HepG2 (cell line): ENCODE measurements at regions not wholly inside any gene's neighbourhood (a gene's known extent, or its start where the extent isn't known, plus 50 kb on each side); places are given as distances from the start of the nearest gene placed in this dataset.

Experiments used
- ATAC-seq: fragments of 200-7000 bp; cut with Tn5 transposase; 3 replicates; pipeline ENCODE4 v1.9.1; 2020; ENCODE audit warnings: mild to moderate bottlenecking, moderate library complexity
- BruUV-seq: library from RNA; stranded (reverse); fragments of 400-500 nt; replicated peaks from 2 replicates; lab custom pipeline; 2021; lab: Mats Ljungman, UMichigan
- CTCF ChIA-PET: fragments of 300-600 bp; formaldehyde crosslinking; extraction: SDS; loops from one replicate; lab custom pipeline; 2021; ENCODE audit warnings: low total read pairs, inconsistent platforms, low intra/inter-chr PET ratio; lab: Yijun Ruan, JAX
- POLR2A ChIA-PET: fragments of 350-600 bp; sonication (Branson Sonifier 250); formaldehyde crosslinking; loops from one replicate; lab custom pipeline; 2020; ENCODE audit warnings: antibody characterized with exemption, inconsistent platforms; lab: Yijun Ruan, JAX
- DNase-seq: peaks from one replicate; pipeline ENCODE4 v3.0.0-alpha.2; 2015; ENCODE audit warnings: low spot score
- FAIRE-seq: peaks from 3 replicates; lab custom pipeline; 2011; peaks lifted over from hg19 to GRCh38; lab: Jason Lieb, UNC
- H2AFZ ChIP-seq: one replicate; pipeline ENCODE4 v1.6.1; 2011; ENCODE audit warnings: low read length, inconsistent platforms
- H3K27ac ChIP-seq: fragments of 300-600 bp; 3 replicates; pipeline ENCODE4 v1.8.0; 2011; ENCODE audit warnings: mixed run types, mild to moderate bottlenecking, mixed read lengths, low read length, inconsistent platforms; ENCODE audit not compliant: insufficient read depth; ENCODE audit errors: extremely low read length
- H3K27me3 ChIP-seq, 2 experiments: fragments of 200-600 bp in 1 of 2; 2 replicates in 1 of 2; 3 replicates in 1 of 2; pipeline versions ENCODE4 v1.6.0 to v1.8.0; 2011; ENCODE audit warnings: low read length in 2 of 2, mild to moderate bottlenecking in 2 of 2, moderate library complexity in 2 of 2, inconsistent platforms in 1 of 2; ENCODE audit not compliant: insufficient read depth in 2 of 2, control insufficient read depth in 1 of 2
- H3K36me3 ChIP-seq, 2 experiments: fragments of 200-600 bp in 1 of 2; replicated peaks in 1 of 2; 2 replicates in 1 of 2; 3 replicates in 1 of 2; pipeline versions ENCODE4 v1.5.1 to v1.8.0; 2011; ENCODE audit warnings: low read length in 2 of 2, inconsistent platforms in 1 of 2; ENCODE audit not compliant: insufficient read depth in 2 of 2, control insufficient read depth in 1 of 2
- H3K4me1 ChIP-seq: 2 replicates; pipeline ENCODE4 v1.5.1; 2012; ENCODE audit warnings: low read length, inconsistent platforms; ENCODE audit not compliant: insufficient read depth
- H3K4me2 ChIP-seq: 2 replicates; pipeline ENCODE4 v1.6.0; 2011; ENCODE audit warnings: low read depth, low read length, inconsistent platforms
- H3K4me3 ChIP-seq, 3 experiments: fragments of 200-600 bp in 1 of 3; sonication (generic), shearing (Covaris generic) in 1 of 3; replicated peaks in 1 of 3; 2 replicates each; pipeline ENCODE4 v1.5.1; 2011 to 2016; ENCODE audit warnings: low read length in 3 of 3, inconsistent platforms in 2 of 3, low read depth in 2 of 3, mild to moderate bottlenecking in 2 of 3, control low read depth in 1 of 3, mixed read lengths in 1 of 3; ENCODE audit not compliant: insufficient read depth in 1 of 3
- H3K79me2 ChIP-seq: one replicate; pipeline ENCODE4 v1.6.1; 2011; ENCODE audit warnings: low read length, inconsistent platforms; ENCODE audit not compliant: insufficient read depth
- H3K9ac ChIP-seq: 2 replicates; pipeline ENCODE4 v1.6.0; 2011; ENCODE audit warnings: mild to moderate bottlenecking, low read depth, low read length, inconsistent platforms; ENCODE audit not compliant: insufficient read depth
- H3K9me3 ChIP-seq: 2 replicates; pipeline ENCODE4 v1.5.1; 2012; ENCODE audit warnings: mild to moderate bottlenecking, low read length
- H4K20me1 ChIP-seq: 2 replicates; pipeline ENCODE4 v1.6.0; 2011; ENCODE audit warnings: inconsistent platforms, mild to moderate bottlenecking, low read length, moderate library complexity; ENCODE audit not compliant: insufficient read depth
- AKAP8 ChIP-seq: sonication (generic); formaldehyde crosslinking; IDR thresholded peaks from 2 replicates; pipeline ENCODE4 v1.5.1; 2020; ENCODE audit warnings: mild to moderate bottlenecking, missing genetic modification reagents
- HNRNPUL1 ChIP-seq: fragments of 200-400 bp; formaldehyde crosslinking; IDR thresholded peaks from 2 replicates; pipeline ENCODE4 v1.6.1; 2017; ENCODE audit warnings: low read depth, mild to moderate bottlenecking, low read length, moderate library complexity
- POLR2AphosphoS2 ChIP-seq: IDR thresholded peaks from 2 replicates; pipeline ENCODE4 v1.6.1; 2011; ENCODE audit warnings: low read depth, low read length, improper control_type of control experiment
- REL ChIP-seq: sonication (generic); formaldehyde crosslinking; conservative IDR thresholded peaks from 2 replicates; pipeline ENCODE4 v1.8.0; 2022; ENCODE audit warnings: mild to moderate bottlenecking, missing genetic modification reagents, moderate library complexity
- SOX6 ChIP-seq, 2 experiments: fragments of 450-650 bp in 1 of 2; sonication (generic) in 1 of 2; formaldehyde crosslinking in 1 of 2; IDR thresholded peaks; 2 replicates each; pipeline versions ENCODE4 v1.4.0 to v1.6.1; 2017 to 2020; ENCODE audit warnings: antibody characterized with exemption in 1 of 2, mild to moderate bottlenecking in 1 of 2, missing genetic modification reagents in 1 of 2
- STAG1 ChIP-seq: sonication (generic); formaldehyde crosslinking; IDR thresholded peaks from 2 replicates; pipeline ENCODE4 v1.4.0; 2020; ENCODE audit warnings: missing genetic modification reagents
- TCF12 ChIP-seq, 2 experiments: fragments of 450-650 bp in 1 of 2; sonication (generic) in 1 of 2; formaldehyde crosslinking in 1 of 2; IDR thresholded peaks; 2 replicates each; pipeline versions ENCODE4 v1.6.1 to v1.8.0; 2017 to 2022; ENCODE audit warnings: antibody characterized with exemption in 1 of 2, mild to moderate bottlenecking in 1 of 2, missing genetic modification reagents in 1 of 2, moderate library complexity in 1 of 2
- ZEB1 ChIP-seq: IDR thresholded peaks from 2 replicates; pipeline ENCODE4 v1.6.1; 2012; ENCODE audit warnings: mild to moderate bottlenecking, low read depth, inconsistent platforms; ENCODE audit not compliant: insufficient replicate concordance
- ZNF17 ChIP-seq: sonication (generic); formaldehyde crosslinking; IDR thresholded peaks from 2 replicates; pipeline ENCODE4 v1.5.0; 2020; ENCODE audit warnings: mild to moderate bottlenecking, missing genetic modification reagents
- ZZZ3 ChIP-seq: sonication (generic); formaldehyde crosslinking; IDR thresholded peaks from 2 replicates; pipeline ENCODE4 v1.4.0; 2020; ENCODE audit warnings: missing genetic modification reagents, mild to moderate bottlenecking, borderline replicate concordance
- WGBS: methylation state at CpG from one replicate; pipeline ENCODE4 v1.1.6; 2017; ENCODE audit warnings: low lambda C conversion rate; 5-methylcytosine and 5-hydroxymethylcytosine counted together
- in situ Hi-C: cut with HindIII; loops from 2 replicates; pipeline ENCODE4 v1.10.0; 2017; ENCODE audit warnings: low pct_unique_long_range_greater_than_20kb; ENCODE audit not compliant: extremely low pct_ligation_motif_present
- intact Hi-C: fragments of 100-400 bp; cut with micrococcal nuclease; formaldehyde crosslinking; loops from one replicate; pipeline ENCODE4 v1.10.0; 2022; ENCODE audit not compliant: unreplicated experiment
- TF ChIP-seq, protein P1 (sequence below): sonication (generic); formaldehyde crosslinking; IDR thresholded peaks from 2 replicates; pipeline ENCODE4 v1.8.0; 2022; ENCODE audit warnings: missing genetic modification reagents, low read depth, mild to moderate bottlenecking, borderline replicate concordance
- TF ChIP-seq, protein P2 (sequence below): sonication (generic); formaldehyde crosslinking; conservative IDR thresholded peaks from 2 replicates; pipeline ENCODE4 v1.8.1; 2023; ENCODE audit warnings: missing genetic modification reagents
- TF ChIP-seq, protein P3 (sequence below): sonication (generic); formaldehyde crosslinking; IDR thresholded peaks from 2 replicates; pipeline ENCODE4 v1.5.0; 2020; ENCODE audit warnings: mild to moderate bottlenecking, missing genetic modification reagents
- TF ChIP-seq, protein P4 (sequence below): sonication (generic); formaldehyde crosslinking; conservative IDR thresholded peaks from 2 replicates; pipeline ENCODE4 v1.5.0; 2020; ENCODE audit warnings: missing genetic modification reagents

DNA sequence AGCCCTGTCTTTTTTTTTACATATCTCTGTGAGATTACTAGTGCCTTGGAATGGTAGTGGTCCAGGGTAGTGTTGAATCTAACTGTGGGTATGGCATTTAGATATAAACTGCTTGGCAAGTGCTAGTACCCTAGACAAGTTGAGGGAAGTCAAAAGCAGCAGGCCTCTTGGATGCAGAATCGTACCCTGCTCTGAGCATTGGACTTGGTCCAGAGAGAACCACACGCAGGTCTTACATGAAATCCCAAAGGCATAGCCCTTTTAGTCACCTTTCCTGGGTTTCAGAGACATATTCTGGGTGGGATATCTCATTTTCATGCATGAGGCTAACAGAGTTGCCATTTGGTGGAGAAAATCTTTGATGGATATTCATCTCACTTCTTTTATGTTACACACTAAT lies 641.4 kb downstream of the PDCD6IP start:
- TF ChIP-seq REL (no peak), AKAP8 (CRISPR knock-in tag) (no peak), POLR2AphosphoS2 (no peak), STAG1 (CRISPR knock-in tag) (no peak), TCF12 (IDR thresholded peaks at IDR 0.05) (no peak), TCF12 (CRISPR knock-in tag; IDR thresholded peaks at IDR 0.05) (no peak), ZNF17 (no peak), ZZZ3 (CRISPR knock-in tag) (no peak), ZEB1 (no peak), SOX6 (IDR thresholded peaks at IDR 0.05) (no peak), SOX6 (CRISPR knock-in tag; IDR thresholded peaks at IDR 0.05) (no peak), HNRNPUL1 (no peak)
- TF ChIP-seq, protein P1, sequence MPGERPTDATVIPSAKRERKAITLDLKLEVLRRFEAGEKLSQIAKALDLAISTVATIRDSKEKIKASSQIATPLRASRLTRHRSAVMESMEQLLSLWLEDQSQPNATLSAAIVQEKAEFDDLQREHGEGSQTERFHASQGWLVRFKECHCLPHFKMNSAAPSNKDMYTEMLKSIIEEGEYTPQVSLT = no peak
- TF ChIP-seq, protein P2, sequence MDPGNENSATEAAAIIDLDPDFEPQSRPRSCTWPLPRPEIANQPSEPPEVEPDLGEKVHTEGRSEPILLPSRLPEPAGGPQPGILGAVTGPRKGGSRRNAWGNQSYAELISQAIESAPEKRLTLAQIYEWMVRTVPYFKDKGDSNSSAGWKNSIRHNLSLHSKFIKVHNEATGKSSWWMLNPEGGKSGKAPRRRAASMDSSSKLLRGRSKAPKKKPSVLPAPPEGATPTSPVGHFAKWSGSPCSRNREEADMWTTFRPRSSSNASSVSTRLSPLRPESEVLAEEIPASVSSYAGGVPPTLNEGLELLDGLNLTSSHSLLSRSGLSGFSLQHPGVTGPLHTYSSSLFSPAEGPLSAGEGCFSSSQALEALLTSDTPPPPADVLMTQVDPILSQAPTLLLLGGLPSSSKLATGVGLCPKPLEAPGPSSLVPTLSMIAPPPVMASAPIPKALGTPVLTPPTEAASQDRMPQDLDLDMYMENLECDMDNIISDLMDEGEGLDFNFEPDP (CRISPR knock-in tag) = no peak
- TF ChIP-seq, protein P3, sequence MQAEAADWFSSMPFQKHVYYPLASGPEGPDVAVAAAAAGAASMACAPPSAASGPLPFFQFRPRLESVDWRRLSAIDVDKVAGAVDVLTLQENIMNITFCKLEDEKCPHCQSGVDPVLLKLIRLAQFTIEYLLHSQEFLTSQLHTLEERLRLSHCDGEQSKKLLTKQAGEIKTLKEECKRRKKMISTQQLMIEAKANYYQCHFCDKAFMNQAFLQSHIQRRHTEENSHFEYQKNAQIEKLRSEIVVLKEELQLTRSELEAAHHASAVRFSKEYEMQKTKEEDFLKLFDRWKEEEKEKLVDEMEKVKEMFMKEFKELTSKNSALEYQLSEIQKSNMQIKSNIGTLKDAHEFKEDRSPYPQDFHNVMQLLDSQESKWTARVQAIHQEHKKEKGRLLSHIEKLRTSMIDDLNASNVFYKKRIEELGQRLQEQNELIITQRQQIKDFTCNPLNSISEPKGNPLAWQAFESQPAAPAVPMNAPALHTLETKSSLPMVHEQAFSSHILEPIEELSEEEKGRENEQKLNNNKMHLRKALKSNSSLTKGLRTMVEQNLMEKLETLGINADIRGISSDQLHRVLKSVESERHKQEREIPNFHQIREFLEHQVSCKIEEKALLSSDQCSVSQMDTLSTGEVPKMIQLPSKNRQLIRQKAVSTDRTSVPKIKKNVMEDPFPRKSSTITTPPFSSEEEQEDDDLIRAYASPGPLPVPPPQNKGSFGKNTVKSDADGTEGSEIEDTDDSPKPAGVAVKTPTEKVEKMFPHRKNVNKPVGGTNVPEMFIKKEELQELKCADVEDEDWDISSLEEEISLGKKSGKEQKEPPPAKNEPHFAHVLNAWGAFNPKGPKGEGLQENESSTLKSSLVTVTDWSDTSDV = no peak
- TF ChIP-seq, protein P4, sequence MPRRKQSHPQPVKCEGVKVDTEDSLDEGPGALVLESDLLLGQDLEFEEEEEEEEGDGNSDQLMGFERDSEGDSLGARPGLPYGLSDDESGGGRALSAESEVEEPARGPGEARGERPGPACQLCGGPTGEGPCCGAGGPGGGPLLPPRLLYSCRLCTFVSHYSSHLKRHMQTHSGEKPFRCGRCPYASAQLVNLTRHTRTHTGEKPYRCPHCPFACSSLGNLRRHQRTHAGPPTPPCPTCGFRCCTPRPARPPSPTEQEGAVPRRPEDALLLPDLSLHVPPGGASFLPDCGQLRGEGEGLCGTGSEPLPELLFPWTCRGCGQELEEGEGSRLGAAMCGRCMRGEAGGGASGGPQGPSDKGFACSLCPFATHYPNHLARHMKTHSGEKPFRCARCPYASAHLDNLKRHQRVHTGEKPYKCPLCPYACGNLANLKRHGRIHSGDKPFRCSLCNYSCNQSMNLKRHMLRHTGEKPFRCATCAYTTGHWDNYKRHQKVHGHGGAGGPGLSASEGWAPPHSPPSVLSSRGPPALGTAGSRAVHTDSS = no peak
- ChIA-PET POLR2A (no interaction called here), CTCF (no interaction called here)
- intact Hi-C loops (no loop called here), in situ Hi-C loops (no loop called here)
- FAIRE-seq (no peak), ATAC-seq (no peak), DNase-seq (no peak)
- Histone ChIP-seq H3K4me1 (no peaks in the 10 kb centered on the region), H3K27me3 (no peaks in the 10 kb centered on the region), H3K9ac (no peak overlapping the region), H3K27ac (no peak overlapping the region), H3K36me3 (no peaks in the 10 kb centered on the region), H2AFZ (no peak overlapping the region), H3K4me2 (no peak overlapping the region), H4K20me1 (no peaks in the 10 kb centered on the region), H3K4me3 (no peak overlapping the region), H3K79me2 (no peaks in the 10 kb centered on the region), H3K9me3 (peaks cover 62% of the 10 kb centered on the region)
- WGBS = 5% methylated on average over 2 of the region's 2 CpGs
- no TSS peak for BruUV-seq
